ENCODE measurements at regions not wholly inside any gene's neighbourhood (a gene's known extent, or its start where the extent isn't known, plus 50 kb on each side); places are given as distances from the start of the nearest gene placed in this dataset.

DNA sequence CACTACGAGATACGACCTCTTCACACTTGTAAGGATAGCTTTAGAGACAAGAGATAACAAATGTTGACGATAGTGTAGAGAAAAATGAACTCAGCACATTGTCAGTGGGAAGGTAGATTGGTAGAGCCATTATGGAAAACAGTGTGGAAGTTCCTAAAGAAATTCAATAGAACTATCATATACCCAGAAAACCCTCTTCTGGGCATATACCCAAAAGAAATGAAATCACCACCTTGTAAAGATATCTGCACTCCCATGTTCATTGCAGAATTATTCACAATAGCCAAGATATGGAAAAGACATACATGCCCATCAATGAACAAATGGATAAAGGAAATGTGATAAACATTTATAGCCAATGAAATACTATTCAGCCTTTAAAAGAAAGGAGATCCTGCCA is 499.8 kb upstream of the TBX3 start:
- no peaks in the 10 kb centered on the region for H3K4me1 ChIP-seq
- DNase-seq (no peak), ATAC-seq (no peak)
- H3K36me3 ChIP-seq: no peaks in the 10 kb centered on the region
- H3K4me3 ChIP-seq: no peak overlapping the region
- TF ChIP-seq, protein P1, sequence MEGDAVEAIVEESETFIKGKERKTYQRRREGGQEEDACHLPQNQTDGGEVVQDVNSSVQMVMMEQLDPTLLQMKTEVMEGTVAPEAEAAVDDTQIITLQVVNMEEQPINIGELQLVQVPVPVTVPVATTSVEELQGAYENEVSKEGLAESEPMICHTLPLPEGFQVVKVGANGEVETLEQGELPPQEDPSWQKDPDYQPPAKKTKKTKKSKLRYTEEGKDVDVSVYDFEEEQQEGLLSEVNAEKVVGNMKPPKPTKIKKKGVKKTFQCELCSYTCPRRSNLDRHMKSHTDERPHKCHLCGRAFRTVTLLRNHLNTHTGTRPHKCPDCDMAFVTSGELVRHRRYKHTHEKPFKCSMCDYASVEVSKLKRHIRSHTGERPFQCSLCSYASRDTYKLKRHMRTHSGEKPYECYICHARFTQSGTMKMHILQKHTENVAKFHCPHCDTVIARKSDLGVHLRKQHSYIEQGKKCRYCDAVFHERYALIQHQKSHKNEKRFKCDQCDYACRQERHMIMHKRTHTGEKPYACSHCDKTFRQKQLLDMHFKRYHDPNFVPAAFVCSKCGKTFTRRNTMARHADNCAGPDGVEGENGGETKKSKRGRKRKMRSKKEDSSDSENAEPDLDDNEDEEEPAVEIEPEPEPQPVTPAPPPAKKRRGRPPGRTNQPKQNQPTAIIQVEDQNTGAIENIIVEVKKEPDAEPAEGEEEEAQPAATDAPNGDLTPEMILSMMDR (IDR thresholded peaks at IDR 0.05): no peak
- intact Hi-C loops (cut with DNase I): no loop called here
- H3K9me3 ChIP-seq: no peaks in the 10 kb centered on the region
- H3K27ac ChIP-seq: no peak overlapping the region
- no peaks in the 10 kb centered on the region for H3K27me3 ChIP-seq

DNA sequence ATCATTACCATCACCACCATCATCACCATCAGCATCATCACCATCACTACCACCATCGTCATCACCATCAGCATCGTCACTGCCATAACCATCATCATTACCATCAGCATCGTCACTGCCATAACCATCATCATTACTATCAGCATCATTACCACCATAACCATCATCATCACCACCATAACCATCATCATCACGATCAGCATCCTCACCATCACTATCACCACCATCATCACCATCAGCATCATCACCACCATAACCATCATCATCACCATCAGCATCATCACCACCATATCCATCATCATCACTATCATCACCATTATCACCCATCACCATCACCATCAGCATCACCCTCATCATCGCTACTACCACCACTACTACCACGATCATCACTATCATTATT is 493.9 kb upstream of the TBX3 start:
- intact Hi-C loops (cut with DNase I): no loop called here
- H3K27ac ChIP-seq: no peak overlapping the region
- H3K27me3 ChIP-seq: no peaks in the 10 kb centered on the region
- TF ChIP-seq, protein P1 (IDR thresholded peaks at IDR 0.05): no peak
- no peaks in the 10 kb centered on the region for H3K36me3 ChIP-seq
- no peak overlapping the region for H3K4me3 ChIP-seq
- ATAC-seq (no peak), DNase-seq (no peak)
- no peaks in the 10 kb centered on the region for H3K4me1 ChIP-seq
- H3K9me3 ChIP-seq: no peaks in the 10 kb centered on the region

DNA sequence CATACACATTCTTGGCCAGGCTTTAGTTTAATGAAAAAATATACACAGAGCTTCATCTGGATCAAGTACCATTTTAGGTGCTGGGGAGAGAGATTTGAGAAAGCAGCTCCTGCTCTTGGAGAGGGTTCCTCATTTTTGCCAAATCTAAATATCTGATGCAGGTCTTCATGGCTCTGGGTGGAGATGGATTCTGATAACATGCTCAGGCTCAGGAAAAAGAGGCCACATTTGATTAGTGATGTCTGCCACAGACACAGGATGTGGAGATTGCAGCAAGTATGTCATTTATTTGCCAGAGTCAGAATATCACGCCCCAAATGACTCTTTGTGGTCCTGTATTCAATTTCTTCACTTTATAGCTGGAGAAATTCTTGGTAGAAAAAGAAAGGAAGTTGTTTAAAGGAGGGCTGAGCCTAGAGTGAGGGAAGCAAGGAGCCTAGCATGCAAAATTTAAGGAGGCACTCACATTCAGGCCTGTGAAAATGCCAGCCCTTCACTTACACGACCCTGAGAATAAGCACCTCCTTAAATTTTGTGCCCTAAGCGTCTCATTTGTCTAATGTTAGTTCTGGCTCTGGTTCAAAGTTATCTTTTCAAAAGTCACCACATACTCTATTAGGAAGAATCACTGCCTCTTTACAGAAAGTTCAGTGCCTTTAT is 492.9 kb upstream of the TBX3 start:
- ATAC-seq (no peak), DNase-seq (no peak)
- Histone ChIP-seq H3K36me3 (no peaks in the 10 kb centered on the region), H3K4me3 (no peak overlapping the region), H3K27me3 (no peaks in the 10 kb centered on the region), H3K9me3 (no peaks in the 10 kb centered on the region), H3K27ac (no peak overlapping the region), H3K4me1 (no peaks in the 10 kb centered on the region)
- intact Hi-C loops (cut with DNase I): no loop called here
- TF ChIP-seq, protein P1 (IDR thresholded peaks at IDR 0.05): no peak

DNA sequence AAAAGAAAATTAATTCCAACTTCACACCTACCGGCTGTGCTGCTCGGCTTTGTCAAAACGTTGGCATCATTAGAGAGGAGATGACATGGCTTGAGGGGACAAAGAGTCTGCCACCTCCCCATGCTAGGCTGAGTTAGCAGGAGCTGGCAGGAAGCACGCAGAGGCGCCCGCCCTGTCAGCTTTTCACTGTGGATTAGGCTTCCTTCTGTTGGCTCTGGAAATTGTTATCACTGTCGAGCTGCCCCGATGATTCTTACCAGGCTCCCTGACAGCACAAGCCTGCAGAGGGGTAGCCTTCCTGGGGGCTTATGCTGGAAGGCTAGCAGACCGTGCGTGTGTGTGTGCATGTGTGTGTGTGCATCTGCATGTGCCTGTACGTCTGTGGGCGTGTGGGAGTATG is 490.9 kb upstream of the TBX3 start:
- intact Hi-C loops (cut with DNase I): no loop called here
- DNase-seq (no peak), ATAC-seq (no peak)
- TF ChIP-seq, protein P1 (IDR thresholded peaks at IDR 0.05): no peak
- Histone ChIP-seq H3K9me3 (no peaks in the 10 kb centered on the region), H3K36me3 (no peaks in the 10 kb centered on the region), H3K27ac (no peak overlapping the region), H3K4me1 (no peaks in the 10 kb centered on the region), H3K4me3 (no peak overlapping the region), H3K27me3 (no peaks in the 10 kb centered on the region)

DNA sequence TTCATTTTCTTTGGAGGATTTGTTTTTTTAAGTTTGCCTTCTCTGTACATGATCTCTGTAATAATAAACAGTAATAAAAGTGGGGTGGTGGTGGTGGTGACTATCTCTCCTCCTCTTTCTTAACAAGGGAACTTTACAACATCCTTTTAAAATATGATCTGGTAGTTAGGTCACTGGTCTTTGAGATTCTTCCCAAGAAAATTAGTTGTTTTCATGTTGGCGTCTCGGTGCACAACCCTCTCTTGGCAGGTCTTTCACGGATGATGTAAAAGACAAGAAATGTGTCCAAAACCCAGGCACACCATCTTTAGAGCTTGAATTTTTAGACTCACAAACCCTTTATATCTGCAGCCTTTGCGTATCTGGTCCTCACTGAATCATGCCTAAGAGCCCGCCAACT is 488.5 kb upstream of the TBX3 start:
- ATAC-seq (no peak), DNase-seq (no peak)
- Histone ChIP-seq H3K27me3 (no peaks in the 10 kb centered on the region), H3K27ac (no peak overlapping the region), H3K9me3 (no peaks in the 10 kb centered on the region), H3K4me1 (no peaks in the 10 kb centered on the region), H3K4me3 (no peak overlapping the region), H3K36me3 (no peaks in the 10 kb centered on the region)
- intact Hi-C loops (cut with DNase I): no loop called here
- TF ChIP-seq, protein P1 (IDR thresholded peaks at IDR 0.05): no peak

DNA sequence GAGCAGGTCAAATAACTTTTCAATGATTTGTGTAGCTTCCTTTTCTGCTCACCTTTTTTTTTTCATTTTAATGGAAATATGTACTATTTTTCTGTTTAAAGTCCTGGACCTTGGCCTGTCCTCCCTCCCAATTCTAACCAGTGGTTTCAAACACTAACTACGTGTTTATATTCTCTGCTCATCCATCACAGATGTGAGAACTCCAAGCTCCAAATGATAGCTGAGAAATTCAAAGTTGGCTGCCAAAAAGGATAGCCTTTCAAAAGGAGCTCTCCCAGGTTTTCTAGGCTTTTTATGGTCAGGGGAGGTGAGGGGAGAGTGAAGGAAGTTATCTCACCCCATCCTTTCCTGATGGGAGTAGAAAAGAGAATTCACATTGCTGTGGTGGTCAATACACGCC is 486.0 kb upstream of the TBX3 start:
- H3K36me3 ChIP-seq: no peaks in the 10 kb centered on the region
- ATAC-seq (no peak), DNase-seq (no peak)
- no peak overlapping the region for H3K27ac ChIP-seq
- intact Hi-C loops (cut with DNase I): no loop called here
- H3K27me3 ChIP-seq: no peaks in the 10 kb centered on the region
- H3K4me3 ChIP-seq: no peak overlapping the region
- TF ChIP-seq, protein P1 (IDR thresholded peaks at IDR 0.05): no peak
- no peaks in the 10 kb centered on the region for H3K9me3 ChIP-seq
- H3K4me1 ChIP-seq: no peaks in the 10 kb centered on the region
